Peyer's patch (tissue), 4 donors: ENCODE measurements at regions not wholly inside any gene's neighbourhood (a gene's known extent, or its start where the extent isn't known, plus 50 kb on each side); places are given as distances from the start of the nearest gene placed in this dataset.

Experiments used
- CTCF ChIP-seq, 6 experiments: fragments of 450-650 bp in 4 of 6; fragments of 200-600 bp in 2 of 6; sonication (generic) in 1 of 6; IDR thresholded peaks; one replicate each; pipeline ENCODE4 v1.5.1; 2017 to 2019; ENCODE audit warnings: antibody characterized with exemption in 6 of 6, mild to moderate bottlenecking in 3 of 6, moderate library complexity in 1 of 6
- POLR2A ChIP-seq, 2 donors: fragments of 450-650 bp; IDR thresholded peaks; one replicate each; pipeline ENCODE4 v1.5.1; 2017; ENCODE audit warnings: antibody characterized with exemption in 2 of 2, mild to moderate bottlenecking in 2 of 2, moderate library complexity in 2 of 2

DNA sequence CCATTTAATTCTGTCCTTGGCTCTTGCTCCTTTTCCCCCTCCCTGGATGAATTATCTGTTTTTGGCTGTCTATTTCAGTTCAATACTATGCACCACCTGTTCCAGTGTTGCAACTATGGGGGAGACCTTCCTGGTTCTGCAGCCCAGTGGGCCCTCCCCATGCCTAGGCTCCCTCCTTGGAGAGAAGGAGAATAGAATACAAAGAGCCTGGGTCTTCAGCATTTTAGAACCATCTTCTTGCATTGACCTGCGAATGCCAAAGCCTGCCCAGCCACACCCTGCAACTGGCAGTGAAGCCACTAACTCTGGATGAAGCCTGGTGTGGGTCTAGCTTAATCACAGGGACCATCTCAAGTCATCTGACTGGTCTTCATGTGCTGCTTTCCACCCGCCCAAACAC lies 207.1 kb downstream of the HERPUD2 start:
- TF ChIP-seq CTCF (IDR thresholded peaks at IDR 0.05): no peak
- TF ChIP-seq POLR2A (IDR thresholded peaks at IDR 0.05): no peak
